NCI-H1092 (cell line): ENCODE measurements at regions not wholly inside any gene's neighbourhood (a gene's known extent, or its start where the extent isn't known, plus 50 kb on each side); places are given as distances from the start of the nearest gene placed in this dataset.
"Not testable (repeated sequence)": the region's sequence is repeated elsewhere in the genome, so short reads cannot be mapped to it uniquely, and the experiment has no call there.

Experiments
- DNase-seq: peaks from one replicate; lab custom pipeline; 2025; lab: John Stamatoyannopoulos, UW

DNA sequence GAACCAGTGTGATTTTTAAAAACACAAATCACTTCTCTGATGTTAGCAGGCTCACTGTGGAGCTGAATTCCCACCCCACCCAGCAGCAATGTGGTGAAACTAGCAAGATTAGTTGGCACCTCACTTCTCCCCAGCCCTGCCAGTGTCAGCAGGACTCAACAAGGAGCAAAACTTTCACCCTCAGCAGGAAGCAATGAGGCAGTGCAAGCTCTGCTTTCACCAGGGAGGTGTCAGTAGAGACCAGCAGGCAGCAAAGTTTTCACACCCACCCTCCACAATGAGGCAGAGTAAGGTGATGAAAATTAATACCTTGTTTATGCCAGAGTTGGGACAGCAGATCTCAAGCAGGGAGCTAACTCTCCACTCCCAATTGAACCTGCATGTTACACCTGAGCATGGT, 565.0 kb downstream of the CETN3 start:
- DNase-seq, result no peak

DNA sequence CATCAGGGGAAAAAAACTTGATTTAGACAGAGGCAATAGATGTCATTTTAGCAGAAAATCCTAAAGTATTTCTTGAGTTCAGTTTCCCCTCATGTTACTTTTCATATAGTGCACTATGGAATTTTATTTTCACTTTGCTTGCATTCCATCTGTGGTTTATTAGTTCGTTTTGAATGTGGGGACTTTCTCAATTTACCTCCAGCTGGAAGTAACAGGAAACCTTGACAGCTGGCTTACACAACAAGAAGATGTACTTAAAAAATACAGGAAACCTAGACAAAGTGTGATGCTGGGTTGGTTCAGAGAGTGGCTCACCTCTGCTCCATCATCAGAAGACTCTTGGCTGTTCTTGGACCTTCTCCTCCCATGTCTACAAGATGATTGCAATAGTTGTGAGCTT, 567.0 kb downstream of the CETN3 start:
- DNase-seq, result no peak

DNA sequence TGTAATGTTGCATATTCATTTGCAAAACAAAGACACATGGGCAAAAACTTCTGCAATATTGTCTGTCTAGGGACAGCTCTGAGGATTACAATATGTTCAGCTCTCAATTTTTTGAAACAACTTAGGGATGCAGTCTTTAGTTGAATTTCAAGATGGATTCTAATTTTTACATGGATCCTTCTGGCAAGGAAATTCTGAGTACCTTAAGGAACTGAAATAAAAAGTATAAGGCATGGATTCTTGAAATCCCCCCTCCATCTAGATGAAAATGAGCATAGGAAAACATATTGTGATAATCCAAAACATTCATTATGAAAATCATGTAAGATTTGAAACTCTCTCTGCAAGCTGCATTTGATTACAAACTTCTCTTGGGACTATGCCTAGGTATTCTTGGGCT, 568.6 kb downstream of the CETN3 start:
- no peak for DNase-seq

DNA sequence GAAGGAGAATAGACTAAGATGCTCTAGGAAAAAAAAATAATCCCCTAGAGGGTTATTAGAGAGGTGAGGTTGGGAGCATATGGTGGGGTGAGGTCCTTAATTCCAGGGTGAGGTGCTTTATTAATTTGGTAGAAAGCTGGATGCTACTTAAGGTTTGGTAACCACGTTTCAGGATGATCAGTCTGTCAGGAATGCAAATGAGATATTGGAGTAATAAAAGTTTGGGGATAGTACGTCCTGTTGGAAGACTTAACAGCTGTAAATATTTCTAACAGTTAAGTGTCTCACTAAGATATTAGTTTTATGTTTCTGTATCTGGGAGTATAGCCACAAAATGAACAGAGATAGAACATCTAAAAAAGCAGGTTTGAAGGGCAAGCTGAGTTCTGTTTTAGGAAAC, 578.9 kb downstream of the CETN3 start:
- no peak for DNase-seq

DNA sequence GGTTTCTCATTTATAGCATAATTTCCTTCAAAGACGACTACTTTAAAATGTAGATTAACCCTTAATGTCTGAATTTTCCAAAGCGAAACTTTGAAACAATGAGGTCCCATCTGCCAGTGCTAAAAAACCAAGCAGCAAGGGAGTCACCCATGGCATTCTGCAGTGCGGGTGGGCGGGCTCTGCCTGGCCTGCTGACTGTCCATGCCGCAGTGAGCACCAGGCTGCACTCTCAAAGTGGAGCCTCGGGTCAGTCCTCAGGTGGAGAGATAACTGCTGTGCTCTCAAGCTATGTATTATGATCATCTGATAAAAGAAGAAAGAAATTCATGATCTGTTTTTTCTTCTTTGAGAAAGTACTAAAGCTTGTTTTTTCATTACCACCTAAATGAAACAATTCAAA, 581.6 kb downstream of the CETN3 start:
- DNase-seq, result no peak

DNA sequence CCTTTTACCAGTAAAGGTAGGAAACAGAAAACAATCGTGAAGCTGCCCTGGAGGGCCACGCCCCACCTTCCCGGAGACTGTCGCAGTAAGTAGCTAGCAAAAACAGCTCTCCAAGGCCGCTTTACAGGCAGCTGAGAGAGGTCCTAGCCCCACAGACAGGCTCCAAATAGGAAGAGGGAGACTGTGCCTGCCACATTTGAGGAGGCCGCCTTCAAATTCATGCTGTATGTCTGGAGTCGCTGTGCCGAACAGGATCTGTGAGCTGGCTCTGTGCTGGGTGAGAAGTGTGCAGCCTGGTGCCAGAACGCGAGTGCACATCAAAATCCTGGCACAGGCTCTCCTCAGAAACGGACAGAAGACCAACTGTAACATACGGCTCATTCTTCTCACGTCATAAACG, 582.2 kb downstream of the CETN3 start:
- DNase-seq, result no peak

DNA sequence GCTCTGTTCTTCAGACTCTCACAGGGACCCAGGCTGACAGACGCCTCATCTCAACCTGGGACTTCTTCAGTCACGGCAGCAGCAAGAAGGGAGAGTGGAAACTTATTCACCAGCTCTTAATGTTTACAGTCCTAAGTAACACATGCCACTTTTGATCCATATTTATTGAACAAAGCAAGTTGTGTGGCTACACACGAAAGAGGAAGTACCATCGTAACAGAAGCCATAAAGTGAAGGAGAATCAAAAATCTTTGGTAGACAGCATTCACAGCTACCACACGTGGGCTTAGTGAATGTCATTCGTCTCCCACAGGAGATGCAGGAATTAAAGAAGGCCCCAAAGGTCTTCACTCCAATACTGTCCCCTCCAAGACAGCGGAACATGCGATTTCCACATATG, 582.6 kb downstream of the CETN3 start:
- no peak for DNase-seq

DNA sequence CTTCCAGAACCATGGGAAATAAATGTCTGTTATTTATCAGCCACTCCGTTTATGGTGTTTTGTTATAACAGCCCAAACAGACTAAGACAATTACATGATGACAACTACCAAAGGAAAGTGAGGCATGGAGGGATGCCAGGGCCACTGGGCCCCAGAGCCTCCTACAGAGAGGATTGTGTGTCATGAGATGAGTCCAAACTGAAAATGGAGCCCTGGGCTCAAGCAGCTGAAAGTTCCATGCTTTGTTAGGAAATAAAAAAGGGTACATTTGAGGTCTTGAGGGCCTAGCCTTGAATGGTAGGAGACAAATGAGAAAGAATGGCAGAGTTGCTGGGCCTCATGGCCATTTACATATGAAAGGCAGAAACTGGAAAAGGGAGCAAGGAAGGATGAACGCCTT, 586.5 kb downstream of the CETN3 start:
- DNase-seq, result no peak

DNA sequence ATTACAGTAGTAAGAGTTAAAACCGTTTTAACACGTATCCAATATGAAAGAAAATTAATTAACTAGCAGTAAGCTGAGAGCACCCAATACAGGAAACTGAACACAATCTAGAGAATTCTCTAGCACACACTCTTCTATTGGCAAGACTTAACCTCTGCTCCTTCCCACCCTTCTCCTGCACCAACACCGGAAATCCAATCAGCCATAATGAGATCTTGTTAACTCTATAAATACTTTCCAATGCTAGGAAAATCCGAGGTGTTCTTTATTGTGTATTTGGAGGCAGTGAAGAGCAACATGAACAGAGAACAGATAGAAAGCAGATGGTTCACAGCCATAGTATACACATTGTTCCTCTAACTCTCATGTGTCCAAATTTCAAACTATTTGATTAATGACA, 591.7 kb downstream of the CETN3 start:
- no peak for DNase-seq

DNA sequence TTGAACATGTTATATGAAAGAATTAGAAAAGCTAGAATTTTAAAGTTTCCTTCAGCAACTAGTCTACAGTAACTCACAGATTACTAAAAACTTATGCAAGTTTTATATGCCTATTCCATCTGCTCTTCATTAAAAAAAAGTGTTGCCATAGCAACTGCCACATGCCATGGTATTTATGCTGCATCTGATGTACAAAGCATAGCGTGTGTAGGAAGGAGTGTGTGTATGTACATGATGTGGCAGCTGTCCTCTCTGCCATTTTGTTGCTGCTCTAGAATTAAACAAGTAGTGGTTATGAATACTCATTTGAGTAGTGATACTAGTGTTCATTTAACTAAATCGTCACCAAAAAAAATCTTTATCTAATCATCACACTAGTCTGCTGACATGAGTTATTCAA, 593.5 kb downstream of the CETN3 start:
- no peak for DNase-seq

DNA sequence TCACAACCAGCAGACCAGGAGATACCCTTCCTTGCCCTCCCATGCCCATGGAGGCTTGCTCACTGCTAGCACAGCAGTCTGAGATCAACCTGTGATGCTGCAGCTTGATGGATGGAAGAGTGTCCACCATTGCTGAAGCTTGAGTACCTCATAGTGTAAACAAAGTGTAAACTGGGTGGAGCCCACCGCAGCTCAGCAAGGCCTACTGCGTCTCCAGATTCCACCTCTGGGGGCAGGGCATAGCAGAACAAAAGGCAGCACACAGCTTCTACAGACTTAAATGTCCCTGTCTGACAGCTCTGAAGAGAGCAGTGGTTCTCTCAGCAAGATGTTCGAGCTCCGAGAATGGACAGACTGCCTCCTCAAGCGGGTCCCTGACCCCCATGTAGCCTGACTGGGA, 608.8 kb downstream of the CETN3 start:
- DNase-seq, result not testable (repeated sequence)

DNA sequence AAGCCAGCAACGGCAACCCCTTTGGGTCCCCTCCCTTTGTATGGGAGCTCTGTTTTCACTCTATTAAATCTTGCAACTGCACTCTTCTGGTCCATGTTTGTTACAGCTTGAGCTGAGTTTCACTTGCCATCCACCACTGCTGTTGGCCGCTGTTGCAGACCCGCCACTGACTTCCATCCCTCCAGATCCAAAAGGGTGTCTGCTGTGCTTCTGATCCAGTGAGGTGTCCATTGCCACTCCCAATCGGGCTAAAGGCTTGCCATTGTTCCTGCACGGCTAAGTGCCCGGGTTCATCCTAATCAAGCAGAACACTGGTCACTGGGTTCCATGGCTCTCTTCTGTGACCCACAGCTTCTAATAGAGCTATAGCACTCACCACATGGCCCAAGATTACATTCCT, 615.1 kb downstream of the CETN3 start:
- DNase-seq, result not testable (repeated sequence)

DNA sequence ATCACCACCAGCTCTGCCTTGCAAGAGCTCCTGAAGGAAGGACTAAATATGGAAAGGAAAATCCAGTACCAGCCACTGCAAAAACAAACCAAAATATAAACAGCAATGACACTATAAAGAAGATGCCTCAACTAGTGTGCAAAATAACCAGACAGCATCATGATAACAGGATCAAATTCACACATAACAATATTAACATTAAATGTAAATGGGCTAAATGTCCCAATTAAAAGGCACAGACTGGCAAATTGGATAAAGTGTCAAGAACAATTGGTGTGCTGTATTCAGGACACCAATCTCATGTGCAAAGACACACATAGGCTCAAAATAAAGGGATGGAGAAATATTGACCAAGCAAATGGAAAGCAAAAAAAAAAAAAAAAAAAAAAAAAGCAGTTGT, 629.8 kb downstream of the CETN3 start:
- not testable (repeated sequence) for DNase-seq

DNA sequence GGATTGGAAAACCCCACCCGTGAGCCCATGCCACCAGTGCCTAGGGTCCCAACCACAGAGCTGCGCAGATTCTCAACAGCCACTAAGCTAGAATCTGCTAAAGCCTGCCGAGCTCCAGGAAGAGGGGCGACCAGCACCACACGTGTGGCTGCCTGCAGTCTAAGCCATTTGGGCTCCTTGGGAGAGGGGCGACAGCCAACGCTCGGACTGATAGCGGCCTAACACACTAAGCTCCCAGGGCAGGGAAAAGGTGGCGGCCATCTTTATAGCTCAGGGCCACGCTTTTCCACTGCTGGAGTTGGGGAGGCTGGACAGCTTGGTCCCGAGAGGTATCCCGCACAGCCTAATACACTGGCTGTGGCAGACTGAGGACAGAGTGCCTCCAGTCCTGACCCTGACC, 631.8 kb downstream of the CETN3 start:
- no peak for DNase-seq

DNA sequence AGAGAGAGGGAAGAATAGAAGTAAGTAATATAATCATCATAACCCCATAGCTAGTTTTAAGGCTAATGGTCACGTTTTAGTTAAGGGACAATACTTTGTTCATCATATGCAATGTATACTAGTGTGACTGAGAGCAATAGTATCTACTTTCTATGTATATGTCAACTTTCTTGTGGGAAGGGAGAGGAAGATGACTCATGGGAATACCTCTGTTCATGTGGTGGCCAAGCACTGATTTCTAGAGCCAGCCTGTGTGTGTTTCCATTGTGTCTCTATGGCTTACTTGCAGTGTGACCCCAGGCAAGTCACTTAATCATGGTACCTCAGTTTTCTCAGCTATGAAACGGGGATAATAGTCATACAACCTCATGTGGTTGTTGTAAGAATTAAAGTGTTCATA, 639.6 kb downstream of the CETN3 start:
- DNase-seq, result no peak

DNA sequence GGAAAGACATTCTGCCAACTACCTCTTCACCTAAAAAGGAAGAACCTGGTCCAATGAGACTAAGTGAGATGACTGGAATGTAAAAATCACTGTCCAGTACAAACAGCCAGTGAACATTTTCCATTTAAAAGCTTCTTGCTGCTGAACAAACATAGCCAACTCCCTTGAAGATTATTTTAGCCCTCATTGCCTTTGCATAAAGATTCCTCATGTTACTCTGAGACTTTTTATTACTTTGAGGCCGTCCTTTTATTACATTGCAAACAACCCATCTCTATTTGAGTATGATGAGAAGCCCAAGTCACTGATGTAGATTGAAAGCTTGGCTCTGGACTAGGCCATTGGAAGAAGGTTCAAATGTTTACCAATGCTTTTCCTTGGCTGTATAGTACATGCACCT, 649.8 kb downstream of the CETN3 start:
- no peak for DNase-seq

DNA sequence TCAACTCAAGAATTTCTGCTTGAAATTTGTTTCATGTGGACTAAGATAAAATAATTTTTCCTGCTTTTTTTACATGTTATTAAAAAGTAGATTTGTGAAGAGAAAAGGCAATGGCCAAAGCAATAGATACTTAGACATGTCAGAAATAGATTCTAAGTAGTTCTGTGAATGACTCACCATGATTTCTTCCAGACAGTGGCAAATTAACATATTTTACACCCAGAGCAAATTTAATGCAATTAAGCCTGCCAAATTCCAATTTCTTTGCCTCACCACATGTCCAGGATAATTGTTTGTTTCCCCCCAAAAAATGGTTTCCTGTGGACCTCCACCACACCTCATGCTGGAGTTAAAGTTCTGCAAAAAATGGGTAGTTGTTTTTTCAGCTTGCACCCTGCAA, 651.4 kb downstream of the CETN3 start:
- DNase-seq, result no peak

DNA sequence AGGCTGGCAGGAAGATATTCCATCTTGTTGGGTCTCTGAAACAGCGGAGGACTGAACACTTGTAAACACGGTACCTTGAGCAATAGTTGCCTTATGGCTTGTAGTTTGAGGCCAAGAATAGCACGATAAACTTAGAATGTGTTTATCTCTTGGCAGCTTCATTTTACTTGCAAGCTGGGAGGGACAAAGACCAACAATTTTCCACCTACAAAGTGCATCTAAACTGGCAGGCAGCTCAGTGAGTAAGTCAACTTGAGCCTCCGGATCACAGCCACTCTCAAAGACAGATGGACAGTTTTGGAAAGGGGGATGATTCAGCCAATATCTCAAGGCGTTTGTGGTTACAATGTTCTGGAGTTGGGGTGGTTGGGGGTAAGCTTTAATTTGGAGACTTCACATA, 652.6 kb downstream of the CETN3 start:
- no peak for DNase-seq

DNA sequence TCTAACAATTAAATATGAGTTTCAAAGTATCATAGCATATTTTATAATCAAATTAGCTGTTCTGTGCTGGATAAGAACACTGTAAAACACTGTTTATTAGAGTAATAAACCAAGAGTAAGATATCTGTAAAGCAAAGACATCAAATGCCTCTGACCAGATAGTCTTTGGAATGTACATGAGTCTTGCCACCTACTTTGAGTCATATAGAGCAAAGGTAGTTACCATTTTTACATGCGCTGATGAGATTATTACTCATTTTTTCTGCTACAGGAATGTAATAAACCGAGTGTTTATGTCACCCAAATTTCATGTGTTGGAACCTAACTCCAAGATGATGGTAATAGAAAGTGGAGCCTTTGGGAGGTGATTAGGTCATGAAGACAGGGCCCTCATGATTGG, 654.5 kb downstream of the CETN3 start:
- no peak for DNase-seq

DNA sequence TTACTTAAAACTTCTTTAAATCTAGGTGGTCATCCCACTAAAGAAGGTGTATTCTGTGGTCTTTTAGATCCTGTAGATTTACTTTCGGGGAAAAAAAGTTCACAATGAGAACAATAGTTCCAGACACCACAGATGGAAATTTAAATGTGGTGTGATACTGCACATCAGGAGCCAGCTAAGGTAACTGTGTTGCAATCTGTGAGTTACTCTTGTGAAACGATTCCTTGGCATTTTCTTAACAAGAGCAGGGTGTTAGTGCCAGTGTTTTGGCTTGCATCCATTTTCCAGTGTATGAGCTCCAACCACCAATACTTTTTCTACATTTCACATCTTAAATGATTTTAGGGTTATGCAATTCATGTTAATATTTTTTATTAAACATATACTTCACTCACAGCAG, 674.5 kb downstream of the CETN3 start:
- no peak for DNase-seq

DNA sequence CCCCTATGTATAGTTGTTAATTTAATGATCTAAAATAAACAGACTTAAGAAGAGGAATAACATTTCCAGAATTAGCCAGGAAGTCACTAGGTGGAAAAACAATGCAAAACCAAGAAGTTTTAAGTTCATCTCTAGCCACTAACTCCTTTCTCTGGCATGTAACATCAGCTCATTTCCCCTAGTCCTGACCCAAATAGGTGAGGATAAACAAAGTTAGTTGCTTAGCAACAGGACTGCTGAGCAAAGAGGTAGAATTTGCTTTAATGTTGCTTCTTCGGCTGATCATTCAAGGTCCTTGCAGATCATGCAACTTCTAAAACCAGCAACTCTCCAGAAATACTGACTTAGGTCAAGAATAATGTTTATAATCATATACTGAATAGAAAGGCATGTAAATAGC, 675.8 kb downstream of the CETN3 start:
- DNase-seq, result no peak

DNA sequence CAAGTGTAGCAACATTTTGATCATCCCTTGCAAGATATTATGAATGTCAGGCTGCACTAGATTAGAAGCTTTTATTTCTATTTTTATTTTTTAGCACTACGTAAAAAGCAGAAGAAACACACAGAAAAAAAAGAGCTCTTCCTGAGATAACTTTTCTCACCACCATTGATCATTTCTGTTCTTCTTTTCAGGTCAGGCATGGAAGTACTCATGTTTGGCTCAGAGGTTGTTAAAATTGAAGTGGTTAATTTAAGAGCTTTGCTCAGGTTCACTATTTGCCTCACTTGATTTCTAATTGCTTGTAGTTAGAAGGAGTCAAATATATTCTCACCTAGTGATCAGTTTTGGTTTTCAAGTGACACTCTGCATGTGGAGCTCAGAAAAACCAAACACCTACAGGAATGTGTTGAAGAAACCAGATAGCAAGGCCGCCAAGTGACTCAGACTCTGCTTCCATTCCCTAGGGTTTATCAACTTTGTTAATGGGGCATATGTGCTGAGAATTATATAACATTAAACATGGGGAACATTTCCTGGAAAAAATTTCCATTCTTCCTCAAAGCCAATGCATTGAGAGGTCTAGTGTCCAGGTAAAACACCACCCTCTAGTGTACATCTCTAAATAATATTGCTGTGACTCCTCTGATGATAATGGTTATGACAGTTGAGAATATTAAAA, 679.8 kb downstream of the CETN3 start:
- no peak for DNase-seq

DNA sequence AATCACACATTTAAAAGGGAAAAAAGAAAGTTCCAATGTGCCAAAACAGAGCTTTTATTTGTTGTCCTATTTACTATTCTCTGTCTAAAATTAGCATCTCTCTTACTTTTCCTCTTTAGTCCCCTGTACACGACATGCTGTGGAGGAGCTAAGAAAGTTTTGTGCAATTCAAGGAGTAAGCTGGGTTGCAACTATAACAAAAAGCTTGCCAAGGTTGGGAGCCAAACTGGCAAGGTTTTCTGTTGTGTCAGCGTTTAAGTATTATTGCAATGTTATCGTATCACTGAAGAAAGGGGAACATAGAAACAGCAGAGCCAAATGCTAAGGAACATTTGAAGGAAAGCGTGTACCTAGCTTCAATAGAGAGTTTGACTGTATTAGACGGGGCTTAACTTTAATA, 680.8 kb downstream of the CETN3 start:
- DNase-seq, result no peak

DNA sequence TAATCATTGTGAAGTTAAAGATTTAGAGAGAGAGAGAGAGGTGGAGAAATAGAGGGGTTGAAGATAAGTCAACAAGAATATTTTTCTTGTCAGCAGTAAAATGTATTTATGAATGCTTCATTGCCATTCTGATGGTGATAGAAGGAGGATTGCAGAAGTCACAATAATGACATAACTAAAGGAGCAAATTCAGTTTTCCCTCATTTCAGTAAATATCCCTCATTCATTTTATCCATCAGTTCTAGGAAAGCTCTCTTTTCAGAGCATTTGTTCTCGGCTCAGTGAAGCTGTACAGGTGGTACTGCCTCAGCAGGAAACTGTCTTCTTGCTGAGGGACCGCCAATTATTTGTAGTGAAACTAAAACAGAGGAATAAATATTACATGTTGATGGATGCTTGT, 681.4 kb downstream of the CETN3 start:
- no peak for DNase-seq
